K562 (cell line): ENCODE measurements at regions not wholly inside any gene's neighbourhood (a gene's known extent, or its start where the extent isn't known, plus 50 kb on each side); places are given as distances from the start of the nearest gene placed in this dataset.
A peak's percentile ranks its signal among the peaks of the same experiment; 100 is the strongest.

Experiments
- FOXP1 ChIP-seq: sonication (generic); formaldehyde crosslinking; IDR thresholded peaks from 2 replicates; pipeline ENCODE4 v1.8.0; 2022; ENCODE audit warnings: mild to moderate bottlenecking, missing genetic modification reagents
- HMGN3 ChIP-seq: IDR thresholded peaks from 2 replicates; pipeline ENCODE4 v1.6.1; 2011; ENCODE audit warnings: borderline replicate concordance, low read depth, mild to moderate bottlenecking, mixed read lengths, low read length; ENCODE audit not compliant: insufficient read length; ENCODE audit errors: extremely low read depth
- MAFK ChIP-seq: IDR thresholded peaks from 2 replicates; pipeline ENCODE4 v1.6.1; 2011; ENCODE audit warnings: low read length, improper control_type of control experiment
- MCM5 ChIP-seq: fragments of 450-650 bp; IDR thresholded peaks from 2 replicates; pipeline ENCODE4 v1.6.1; 2016; ENCODE audit warnings: low read depth
- NFE2L1 ChIP-seq: fragments of 450-650 bp; IDR thresholded peaks from 2 replicates; pipeline ENCODE4 v1.6.1; 2016; ENCODE audit warnings: missing genetic modification characterization, low read depth, mild to moderate bottlenecking, missing compliant biosample characterization, moderate library complexity, borderline replicate concordance
- NR2C2 ChIP-seq, 2 experiments: fragments of 200-800 bp in 1 of 2; sonication (Bioruptor generic) in 1 of 2; sonication (generic) in 1 of 2; formaldehyde crosslinking in 1 of 2; IDR thresholded peaks; 2 replicates each; pipeline versions ENCODE4 v1.6.1 to v1.8.0; 2016 to 2022; ENCODE audit warnings: mild to moderate bottlenecking in 1 of 2, missing compliant biosample characterization in 1 of 2, missing genetic modification characterization in 1 of 2, missing genetic modification reagents in 1 of 2
- NRF1 ChIP-seq, 2 experiments: fragments of 450-650 bp; IDR thresholded peaks in 1 of 2; conservative IDR thresholded peaks in 1 of 2; 2 replicates each; pipeline ENCODE4 v1.6.1; 2014; ENCODE audit warnings: mild to moderate bottlenecking in 2 of 2
- POLR2AphosphoS5 ChIP-seq: IDR thresholded peaks from 2 replicates; pipeline ENCODE4 v1.6.1; 2011; ENCODE audit warnings: mild to moderate bottlenecking, low read depth, low read length, moderate library complexity; ENCODE audit not compliant: control insufficient read depth, insufficient read depth
- POLR3G ChIP-seq: IDR thresholded peaks from 2 replicates; pipeline ENCODE4 v1.6.1; 2011; ENCODE audit not compliant: insufficient read length, insufficient replicate concordance; ENCODE audit errors: extremely low read depth
- SMARCB1 ChIP-seq: IDR thresholded peaks from 2 replicates; pipeline ENCODE4 v1.6.1; 2011; ENCODE audit warnings: improper control_type of control experiment, low read depth; ENCODE audit not compliant: insufficient read length
- SREBF2 ChIP-seq: sonication (generic); formaldehyde crosslinking; IDR thresholded peaks from 2 replicates; pipeline ENCODE4 v1.4.0; 2020; ENCODE audit warnings: mild to moderate bottlenecking, missing genetic modification reagents
- SRSF1 ChIP-seq: fragments of 200-400 bp; formaldehyde crosslinking; IDR thresholded peaks from 2 replicates; pipeline ENCODE4 v1.6.1; 2017; ENCODE audit warnings: mild to moderate bottlenecking, low read depth, low read length, moderate library complexity
- TCF7 ChIP-seq: sonication (generic); IDR thresholded peaks from 2 replicates; pipeline ENCODE4 v1.6.1; 2016; ENCODE audit warnings: antibody characterized with exemption, borderline replicate concordance
- XRCC3 ChIP-seq: fragments of 450-650 bp; IDR thresholded peaks from 2 replicates; pipeline ENCODE4 v1.6.1; 2017; ENCODE audit warnings: mild to moderate bottlenecking, moderate library complexity
- ZNF217 ChIP-seq: sonication (generic); formaldehyde crosslinking; IDR thresholded peaks from 2 replicates; pipeline ENCODE4 v1.8.0; 2022; ENCODE audit warnings: mild to moderate bottlenecking, missing genetic modification reagents
- ZNF239 ChIP-seq: fragments of 250-450 bp; sonication (Bioruptor Pico); IDR thresholded peaks from 2 replicates; pipeline ENCODE4 v1.4.0; 2020; ENCODE audit warnings: mild to moderate bottlenecking
- ZNF507 ChIP-seq: conservative IDR thresholded peaks from 2 replicates; pipeline ENCODE4 v1.6.1; 2017; ENCODE audit warnings: missing genetic modification characterization, missing compliant biosample characterization
- ZNF79 ChIP-seq: fragments of 250-450 bp; sonication (Bioruptor Pico); IDR thresholded peaks from 2 replicates; pipeline ENCODE4 v1.4.0; 2020; ENCODE audit warnings: low read depth, mild to moderate bottlenecking, moderate library complexity
- TF ChIP-seq, protein P1 (sequence below): fragments of 250-450 bp; sonication (Bioruptor Pico); IDR thresholded peaks from 2 replicates; pipeline ENCODE4 v1.5.0; 2020; ENCODE audit warnings: mild to moderate bottlenecking, borderline replicate concordance
- TF ChIP-seq, protein P2 (sequence below): sonication (generic); formaldehyde crosslinking; IDR thresholded peaks from 2 replicates; pipeline ENCODE4 v1.8.0; 2023; ENCODE audit warnings: mild to moderate bottlenecking, missing genetic modification reagents
- TF ChIP-seq, protein P3 (sequence below): fragments of 250-450 bp; sonication (Bioruptor Pico); IDR thresholded peaks from 2 replicates; pipeline ENCODE4 v1.5.0; 2020; ENCODE audit warnings: mild to moderate bottlenecking

DNA sequence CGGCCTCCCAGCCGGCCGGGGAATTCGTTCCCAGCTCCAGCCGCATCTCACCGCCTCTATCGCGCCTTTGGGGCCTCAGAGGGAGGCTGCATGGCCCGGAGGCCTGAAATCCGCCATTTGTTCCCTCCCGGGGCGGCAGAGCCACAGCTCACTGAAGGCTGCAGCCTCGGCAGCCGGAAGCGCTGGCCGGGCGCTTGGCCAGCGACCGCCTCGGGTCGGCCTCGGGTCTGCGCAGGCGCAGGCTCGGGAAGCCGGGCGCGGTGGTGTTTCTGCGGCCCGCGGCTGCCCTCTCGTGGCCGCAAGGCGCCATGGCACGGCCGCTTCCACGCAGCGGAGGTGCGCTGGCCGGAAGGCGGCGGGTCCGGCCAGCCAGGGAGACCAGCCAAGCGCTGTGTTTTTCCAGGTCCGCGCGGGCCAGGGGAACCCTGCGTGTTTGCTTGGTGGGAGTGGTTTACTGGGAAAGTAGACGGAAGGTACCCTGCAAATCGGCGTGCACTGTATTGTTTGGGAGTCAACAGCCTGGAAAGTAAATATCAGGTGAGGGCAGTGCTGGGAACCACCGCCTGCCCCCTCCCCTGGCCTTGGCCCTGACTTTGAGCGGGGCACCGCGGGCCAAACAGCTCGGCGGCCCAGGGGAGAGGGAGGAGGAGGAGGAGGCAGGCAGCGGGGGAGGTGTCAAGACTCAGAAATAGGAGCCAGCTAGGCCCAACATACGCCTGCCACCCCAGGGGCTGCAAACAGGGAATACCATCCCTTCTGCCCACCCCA, 52.7 kb upstream of the CD34 start (continued):
- TF ChIP-seq ZNF217 (CRISPR knock-in tag) (no peak), MAFK (no peak), NRF1 (conservative IDR thresholded peaks at IDR 0.05 in 1 of 2, IDR thresholded peaks at IDR 0.05 in 1 of 2) (peak; percentile 94 to 95), ZNF507 (tag) (no peak), NFE2L1 (tag) (no peak), NR2C2 (CRISPR knock-in tag; IDR thresholded peaks at IDR 0.05) (no peak), NR2C2 (tag; IDR thresholded peaks at IDR 0.05) (peak; percentile 68), ZNF79 (no peak), SMARCB1 (no peak), SREBF2 (no peak), ZNF239 (0 out of 2 replicates have a peak, but pooled peaks have one; percentile 38), MCM5 (no peak), HMGN3 (no peak), POLR3G (no peak), FOXP1 (CRISPR knock-in tag) (peak; percentile 95), POLR2AphosphoS5 (peak; percentile 74), SRSF1 (no peak), TCF7 (0 out of 2 replicates have a peak, but pooled peaks have one; percentile 42), XRCC3 (no peak)
- TF ChIP-seq, protein P1, sequence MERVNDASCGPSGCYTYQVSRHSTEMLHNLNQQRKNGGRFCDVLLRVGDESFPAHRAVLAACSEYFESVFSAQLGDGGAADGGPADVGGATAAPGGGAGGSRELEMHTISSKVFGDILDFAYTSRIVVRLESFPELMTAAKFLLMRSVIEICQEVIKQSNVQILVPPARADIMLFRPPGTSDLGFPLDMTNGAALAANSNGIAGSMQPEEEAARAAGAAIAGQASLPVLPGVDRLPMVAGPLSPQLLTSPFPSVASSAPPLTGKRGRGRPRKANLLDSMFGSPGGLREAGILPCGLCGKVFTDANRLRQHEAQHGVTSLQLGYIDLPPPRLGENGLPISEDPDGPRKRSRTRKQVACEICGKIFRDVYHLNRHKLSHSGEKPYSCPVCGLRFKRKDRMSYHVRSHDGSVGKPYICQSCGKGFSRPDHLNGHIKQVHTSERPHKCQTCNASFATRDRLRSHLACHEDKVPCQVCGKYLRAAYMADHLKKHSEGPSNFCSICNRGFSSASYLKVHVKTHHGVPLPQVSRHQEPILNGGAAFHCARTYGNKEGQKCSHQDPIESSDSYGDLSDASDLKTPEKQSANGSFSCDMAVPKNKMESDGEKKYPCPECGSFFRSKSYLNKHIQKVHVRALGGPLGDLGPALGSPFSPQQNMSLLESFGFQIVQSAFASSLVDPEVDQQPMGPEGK (CRISPR knock-in tag), result no peak
- TF ChIP-seq, protein P2, sequence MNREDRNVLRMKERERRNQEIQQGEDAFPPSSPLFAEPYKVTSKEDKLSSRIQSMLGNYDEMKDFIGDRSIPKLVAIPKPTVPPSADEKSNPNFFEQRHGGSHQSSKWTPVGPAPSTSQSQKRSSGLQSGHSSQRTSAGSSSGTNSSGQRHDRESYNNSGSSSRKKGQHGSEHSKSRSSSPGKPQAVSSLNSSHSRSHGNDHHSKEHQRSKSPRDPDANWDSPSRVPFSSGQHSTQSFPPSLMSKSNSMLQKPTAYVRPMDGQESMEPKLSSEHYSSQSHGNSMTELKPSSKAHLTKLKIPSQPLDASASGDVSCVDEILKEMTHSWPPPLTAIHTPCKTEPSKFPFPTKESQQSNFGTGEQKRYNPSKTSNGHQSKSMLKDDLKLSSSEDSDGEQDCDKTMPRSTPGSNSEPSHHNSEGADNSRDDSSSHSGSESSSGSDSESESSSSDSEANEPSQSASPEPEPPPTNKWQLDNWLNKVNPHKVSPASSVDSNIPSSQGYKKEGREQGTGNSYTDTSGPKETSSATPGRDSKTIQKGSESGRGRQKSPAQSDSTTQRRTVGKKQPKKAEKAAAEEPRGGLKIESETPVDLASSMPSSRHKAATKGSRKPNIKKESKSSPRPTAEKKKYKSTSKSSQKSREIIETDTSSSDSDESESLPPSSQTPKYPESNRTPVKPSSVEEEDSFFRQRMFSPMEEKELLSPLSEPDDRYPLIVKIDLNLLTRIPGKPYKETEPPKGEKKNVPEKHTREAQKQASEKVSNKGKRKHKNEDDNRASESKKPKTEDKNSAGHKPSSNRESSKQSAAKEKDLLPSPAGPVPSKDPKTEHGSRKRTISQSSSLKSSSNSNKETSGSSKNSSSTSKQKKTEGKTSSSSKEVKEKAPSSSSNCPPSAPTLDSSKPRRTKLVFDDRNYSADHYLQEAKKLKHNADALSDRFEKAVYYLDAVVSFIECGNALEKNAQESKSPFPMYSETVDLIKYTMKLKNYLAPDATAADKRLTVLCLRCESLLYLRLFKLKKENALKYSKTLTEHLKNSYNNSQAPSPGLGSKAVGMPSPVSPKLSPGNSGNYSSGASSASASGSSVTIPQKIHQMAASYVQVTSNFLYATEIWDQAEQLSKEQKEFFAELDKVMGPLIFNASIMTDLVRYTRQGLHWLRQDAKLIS (CRISPR knock-in tag), result no peak; the same call in 1 of the 2 replicates
- TF ChIP-seq, protein P3, sequence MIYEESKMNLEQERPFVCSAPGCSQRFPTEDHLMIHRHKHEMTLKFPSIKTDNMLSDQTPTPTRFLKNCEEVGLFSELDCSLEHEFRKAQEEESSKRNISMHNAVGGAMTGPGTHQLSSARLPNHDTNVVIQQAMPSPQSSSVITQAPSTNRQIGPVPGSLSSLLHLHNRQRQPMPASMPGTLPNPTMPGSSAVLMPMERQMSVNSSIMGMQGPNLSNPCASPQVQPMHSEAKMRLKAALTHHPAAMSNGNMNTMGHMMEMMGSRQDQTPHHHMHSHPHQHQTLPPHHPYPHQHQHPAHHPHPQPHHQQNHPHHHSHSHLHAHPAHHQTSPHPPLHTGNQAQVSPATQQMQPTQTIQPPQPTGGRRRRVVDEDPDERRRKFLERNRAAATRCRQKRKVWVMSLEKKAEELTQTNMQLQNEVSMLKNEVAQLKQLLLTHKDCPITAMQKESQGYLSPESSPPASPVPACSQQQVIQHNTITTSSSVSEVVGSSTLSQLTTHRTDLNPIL (CRISPR knock-in tag), result no peak
